ENCODE measurements at regions not wholly inside any gene's neighbourhood (a gene's known extent, or its start where the extent isn't known, plus 50 kb on each side); places are given as distances from the start of the nearest gene placed in this dataset.
A peak's percentile ranks its signal among the peaks of the same experiment; 100 is the strongest.

GRCh38 chr2:100199421-100199820 lies 57.0 kb upstream of the AFF3 start:
- no peak for DNase-seq
- H3K27ac Mint-ChIP-seq (ENCODE audit: unreplicated experiment): no peak overlapping the region
- H3K36me3 Mint-ChIP-seq (ENCODE audit: unreplicated experiment): peaks cover 4% of the 10 kb centered on the region
- H3K4me3 Mint-ChIP-seq (ENCODE audit: unreplicated experiment): no peak overlapping the region
- no peak for TF ChIP-seq CTCF (IDR thresholded peaks at IDR 0.05; ENCODE audit: partially characterized antibody, unreplicated experiment)
- peaks cover 2% of the 10 kb centered on the region for H3K27me3 Mint-ChIP-seq (ENCODE audit: unreplicated experiment)
- peaks cover 25% of the 10 kb centered on the region for H3K4me1 Mint-ChIP-seq (ENCODE audit: low read depth, unreplicated experiment)
- no peaks in the 10 kb centered on the region for H3K9me3 Mint-ChIP-seq (ENCODE audit: unreplicated experiment)

GRCh38 chr2:100198461-100199230 lies 56.3 kb upstream of the AFF3 start:
- Mint-ChIP-seq H3K27me3 (ENCODE audit: unreplicated experiment) (peaks cover 2% of the 10 kb centered on the region), H3K9me3 (ENCODE audit: unreplicated experiment) (no peaks in the 10 kb centered on the region), H3K27ac (ENCODE audit: unreplicated experiment) (peak overlapping the region; percentile 90)

GRCh38 chr2:100197631-100198153 lies 55.3 kb upstream of the AFF3 start:
- Mint-ChIP-seq H3K36me3 (ENCODE audit: unreplicated experiment) (peaks cover 7% of the 10 kb centered on the region), H3K27me3 (ENCODE audit: unreplicated experiment) (peaks cover 2% of the 10 kb centered on the region), H3K27ac (ENCODE audit: unreplicated experiment) (peak overlapping the region; percentile 90), H3K9me3 (ENCODE audit: unreplicated experiment) (no peaks in the 10 kb centered on the region), H3K4me1 (ENCODE audit: low read depth, unreplicated experiment) (peaks cover 25% of the 10 kb centered on the region), H3K4me3 (ENCODE audit: unreplicated experiment) (peak overlapping the region; percentile 56)
- DNase-seq: peak; percentile 80
- no peak for TF ChIP-seq CTCF (IDR thresholded peaks at IDR 0.05; ENCODE audit: partially characterized antibody, unreplicated experiment)

More at GRCh38 chr2:100198461-100199230, 56.3 kb upstream of the AFF3 start:
- Mint-ChIP-seq H3K4me1 (ENCODE audit: low read depth, unreplicated experiment) (peaks cover 25% of the 10 kb centered on the region), H3K4me3 (ENCODE audit: unreplicated experiment) (no peak overlapping the region), H3K36me3 (ENCODE audit: unreplicated experiment) (peaks cover 7% of the 10 kb centered on the region)
- no peak for DNase-seq
- no peak for TF ChIP-seq CTCF (IDR thresholded peaks at IDR 0.05; ENCODE audit: partially characterized antibody, unreplicated experiment)

- Mint-ChIP-seq H3K9me3 (ENCODE audit: unreplicated experiment) (no peaks in the 10 kb centered on the region), H3K27me3 (ENCODE audit: unreplicated experiment) (peaks cover 2% of the 10 kb centered on the region), H3K36me3 (ENCODE audit: unreplicated experiment) (peaks cover 7% of the 10 kb centered on the region), H3K4me3 (ENCODE audit: unreplicated experiment) (peak overlapping the region; percentile 8), H3K4me1 (ENCODE audit: low read depth, unreplicated experiment) (peaks cover 24% of the 10 kb centered on the region), H3K27ac (ENCODE audit: unreplicated experiment) (peak overlapping the region; percentile 90)
- no peak for TF ChIP-seq CTCF (IDR thresholded peaks at IDR 0.05; ENCODE audit: partially characterized antibody, unreplicated experiment)
- no peak for DNase-seq
These were observed 54.5 kb upstream of the AFF3 start for GRCh38 chr2:100196786-100197494.

Data from glutamatergic neuron (in vitro differentiated cells).